T-cell (primary cell): ENCODE measurements at regions not wholly inside any gene's neighbourhood (a gene's known extent, or its start where the extent isn't known, plus 50 kb on each side); places are given as distances from the start of the nearest gene placed in this dataset.

Experiments used
- ATAC-seq, 4 experiments: fragments of 200-7000 bp in 3 of 4; fragments of 150-1000 bp in 1 of 4; cut with Tn5 transposase; replicated peaks in 1 of 4; 1 replicate in 3 of 4; 2 replicates in 1 of 4; pipeline ENCODE4 v1.10.0; 2021; ENCODE audit warnings: moderate library complexity in 3 of 4, mild to moderate bottlenecking in 2 of 4, moderate number of reproducible peaks in 1 of 4
- CTCF ChIA-PET, 2 donors: fragments of 300-600 bp; sonication (Branson Sonifier 250); formaldehyde crosslinking; loops; one replicate each; lab custom pipeline; 2022; ENCODE audit warnings: antibody characterized with exemption in 2 of 2; lab: Charles Lee
- POLR2A ChIA-PET, 2 donors: fragments of 300-600 bp; sonication (Branson Sonifier 250); formaldehyde crosslinking; loops; one replicate each; lab custom pipeline; 2022; ENCODE audit warnings: antibody characterized with exemption in 2 of 2; lab: Charles Lee
- DNase-seq, 35 experiments: peaks; one replicate each; pipeline versions ENCODE4 v3.0.0 to v3.0.0-alpha.2; 2013 to 2023
- H3K27ac ChIP-seq: one replicate; pipeline ENCODE4 v1.5.1; 2013; ENCODE audit warnings: low read length
- H3K27me3 ChIP-seq, 2 experiments: replicated peaks in 1 of 2; 1 replicate in 1 of 2; 2 replicates in 1 of 2; pipeline versions ENCODE4 v1.6.1 to v1.7.0; 2013; ENCODE audit warnings: low read length in 1 of 2, mixed read lengths in 1 of 2; ENCODE audit not compliant: control insufficient read depth in 2 of 2, insufficient read depth in 2 of 2; ENCODE audit errors: extremely low read depth in 1 of 2
- H3K36me3 ChIP-seq, 2 donors: 1 replicate in 1 of 2; 2 replicates in 1 of 2; pipeline versions ENCODE4 v1.6.1 to v1.7.0; 2013; ENCODE audit warnings: low read length in 1 of 2; ENCODE audit not compliant: control insufficient read depth in 2 of 2, insufficient read depth in 1 of 2; ENCODE audit errors: extremely low read depth in 1 of 2
- H3K4me1 ChIP-seq, 2 experiments: 1 replicate in 1 of 2; 2 replicates in 1 of 2; pipeline versions ENCODE4 v1.6.1 to v1.7.0; 2013; ENCODE audit warnings: low read length in 2 of 2, mixed read lengths in 1 of 2; ENCODE audit not compliant: insufficient read depth in 2 of 2, control insufficient read depth in 1 of 2; ENCODE audit errors: extremely low read depth in 1 of 2
- H3K4me3 ChIP-seq, 2 donors: 1 replicate in 1 of 2; 2 replicates in 1 of 2; pipeline versions ENCODE4 v1.5.1 to v1.7.0; 2013; ENCODE audit warnings: mild to moderate bottlenecking in 2 of 2, low read length in 1 of 2, moderate library complexity in 1 of 2; ENCODE audit not compliant: control insufficient read depth in 1 of 2; ENCODE audit errors: extremely low read depth in 1 of 2
- H3K9me3 ChIP-seq: 2 replicates; pipeline ENCODE4 v1.7.0; 2013
- H3K27ac Mint-ChIP-seq, 2 donors: one replicate each; pipeline ENCODE4 v1.8.0; 2020 to 2021; ENCODE audit warnings: mild to moderate bottlenecking in 2 of 2, mixed read lengths in 2 of 2
- H3K27me3 Mint-ChIP-seq, 2 donors: one replicate each; pipeline ENCODE4 v1.8.0; 2021 to 2022; ENCODE audit warnings: mixed read lengths in 2 of 2
- H3K36me3 Mint-ChIP-seq: one replicate; pipeline ENCODE4 v1.8.0; 2021; ENCODE audit warnings: mixed read lengths
- H3K4me1 Mint-ChIP-seq, 3 donors: one replicate each; pipeline ENCODE4 v1.8.0; 2020 to 2022; ENCODE audit warnings: mixed read lengths in 3 of 3, mild to moderate bottlenecking in 1 of 3
- H3K4me3 Mint-ChIP-seq, 3 donors: one replicate each; pipeline ENCODE4 v1.8.0; 2020 to 2022; ENCODE audit warnings: mild to moderate bottlenecking in 3 of 3, mixed read lengths in 3 of 3, moderate library complexity in 3 of 3
- H3K9me3 Mint-ChIP-seq, 3 donors: one replicate each; pipeline ENCODE4 v1.8.0; 2020 to 2022; ENCODE audit warnings: mixed read lengths in 3 of 3
- WGBS: methylation state at CpG from one replicate; pipeline ENCODE4 v1.1.5; 2013; ENCODE audit warnings: missing lambda C conversion rate; ENCODE audit not compliant: insufficient coverage; 5-methylcytosine and 5-hydroxymethylcytosine counted together

DNA sequence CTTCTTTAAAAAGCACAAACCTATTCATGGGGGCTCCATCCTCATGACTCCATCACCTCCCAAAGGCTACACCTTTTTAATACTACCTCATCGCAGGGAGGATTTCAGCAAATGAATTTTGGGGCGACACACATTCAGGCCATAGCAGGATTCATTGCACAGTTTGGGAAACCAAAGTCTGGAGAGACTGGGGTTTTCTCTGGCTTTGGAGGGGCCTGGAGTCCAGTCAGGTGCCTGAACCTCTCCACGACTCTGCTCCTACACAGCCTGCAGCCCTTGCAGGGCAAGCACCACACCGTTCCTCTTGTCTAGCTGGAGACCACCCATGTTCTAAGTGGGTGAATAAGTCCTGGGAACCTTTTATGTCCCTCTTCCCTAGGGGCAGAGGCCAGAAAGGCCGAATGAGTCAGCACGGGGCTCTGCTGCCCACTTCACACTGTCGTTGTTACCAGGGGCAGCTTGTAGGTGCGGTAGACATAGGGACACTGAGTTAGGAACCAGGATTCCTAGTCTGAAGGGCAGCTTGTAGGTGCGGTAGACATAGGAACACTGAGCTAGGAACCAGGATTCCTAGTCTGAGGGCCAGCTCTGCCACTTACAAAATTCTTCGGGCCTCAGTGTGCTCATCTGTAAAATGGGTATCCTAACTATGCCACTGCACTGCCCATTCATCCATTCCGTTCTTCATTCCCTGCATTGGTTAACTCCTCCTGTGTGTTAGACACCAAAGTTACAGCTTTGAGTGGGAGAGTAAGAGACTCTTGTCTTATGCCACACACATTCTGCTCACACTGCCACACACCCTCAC, 251.7 kb upstream of the B3GAT1 start:
- no peaks in the 10 kb centered on the region for H3K36me3 Mint-ChIP-seq
- no peak overlapping the region for H3K27ac Mint-ChIP-seq
- Histone ChIP-seq H3K27ac (no peak overlapping the region), H3K36me3 (no peaks in the 10 kb centered on the region), H3K27me3 (peaks cover 0 to 24% of the 10 kb centered on the region in 2 experiments), H3K4me3 (no peak overlapping the region), H3K9me3 (no peaks in the 10 kb centered on the region), H3K4me1 (no peaks in the 10 kb centered on the region)
- peaks cover 16 to 17% of the 10 kb centered on the region in 2 donors for H3K27me3 Mint-ChIP-seq
- peaks cover 0 to 9% (median 0%) of the 10 kb centered on the region in 3 donors for H3K9me3 Mint-ChIP-seq
- no peak overlapping the region for H3K4me3 Mint-ChIP-seq
- no peak for DNase-seq
- CTCF ChIA-PET, result no interaction called here
- no peak for ATAC-seq
- WGBS, result 94% methylated on average over 7 of the region's 11 CpGs
- H3K4me1 Mint-ChIP-seq, result no peaks in the 10 kb centered on the region
- POLR2A ChIA-PET, result no interaction called here

DNA sequence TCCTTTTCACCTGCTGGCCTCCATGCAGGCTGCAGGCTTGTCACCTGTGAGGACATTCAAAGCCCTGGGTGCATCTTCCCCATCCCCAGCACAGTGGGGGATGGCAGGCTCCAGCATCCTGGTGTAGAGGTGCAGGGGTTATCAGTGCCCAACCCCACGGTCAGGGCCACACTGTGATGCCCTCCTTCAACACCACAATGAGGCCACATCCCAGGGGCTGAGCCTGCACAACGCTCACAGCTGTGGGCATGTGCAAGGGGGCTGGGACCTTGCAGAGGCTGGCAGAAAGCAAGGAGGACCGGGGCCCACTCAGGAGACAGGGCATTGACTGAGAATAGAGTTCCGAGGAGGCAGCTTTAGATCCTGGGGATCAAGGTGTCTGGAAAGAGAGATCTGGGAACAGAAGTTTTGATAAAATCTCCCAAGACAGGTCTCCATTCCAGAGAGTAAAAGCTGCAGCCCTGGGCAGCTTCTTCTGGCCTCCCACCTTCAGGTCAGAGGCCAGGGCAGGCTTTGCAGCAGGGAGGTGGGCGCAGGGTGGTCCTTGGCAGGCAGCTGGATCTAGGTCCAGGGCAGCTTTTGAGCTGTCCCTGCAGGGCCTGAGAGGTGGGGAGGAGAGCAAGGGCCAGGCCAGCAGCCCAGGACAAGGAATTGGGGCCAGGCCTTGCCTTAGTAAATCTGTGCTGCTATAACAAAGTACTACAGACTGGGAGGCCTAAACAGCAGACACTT, 250.8 kb upstream of the B3GAT1 start:
- peaks cover 12 to 13% of the 10 kb centered on the region in 2 donors for H3K27me3 Mint-ChIP-seq
- H3K4me1 ChIP-seq, result peaks cover 0 to under 1% of the 10 kb centered on the region in 2 experiments
- no peak overlapping the region for H3K27ac ChIP-seq
- ATAC-seq (no peak), DNase-seq (no peak)
- no peak overlapping the region for H3K4me3 ChIP-seq
- WGBS, result 64% methylated on average over 3 of the region's 5 CpGs
- no peaks in the 10 kb centered on the region for H3K9me3 ChIP-seq
- H3K36me3 Mint-ChIP-seq, result no peaks in the 10 kb centered on the region
- ChIA-PET CTCF (no interaction called here), POLR2A (no interaction called here)
- H3K27ac Mint-ChIP-seq, result no peak overlapping the region
- peaks cover 0 to 9% (median 0%) of the 10 kb centered on the region in 3 donors for H3K9me3 Mint-ChIP-seq
- no peak overlapping the region for H3K4me3 Mint-ChIP-seq
- H3K4me1 Mint-ChIP-seq, result no peaks in the 10 kb centered on the region
- H3K27me3 ChIP-seq, result peaks cover 0 to 20% of the 10 kb centered on the region in 2 experiments
- H3K36me3 ChIP-seq, result no peaks in the 10 kb centered on the region

DNA sequence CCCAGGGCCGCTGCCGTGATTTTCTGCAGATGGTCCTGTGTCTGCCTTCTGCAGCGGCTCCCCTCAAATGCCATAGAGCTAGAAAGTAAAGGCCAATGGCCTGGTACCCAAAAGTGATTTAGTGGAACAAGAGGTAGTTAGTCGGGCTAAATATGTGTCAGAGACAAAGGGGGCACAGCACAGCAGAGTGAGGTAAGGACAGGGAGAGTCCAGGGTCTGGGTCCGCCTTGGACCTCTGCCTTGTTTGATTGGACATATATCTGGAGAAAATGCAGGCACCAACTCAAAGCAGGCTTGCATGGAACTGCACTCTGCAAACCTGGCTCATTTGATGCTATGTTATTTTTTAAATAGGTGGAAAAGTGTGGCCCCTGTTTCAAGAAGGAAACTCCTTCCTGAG, 249.6 kb upstream of the B3GAT1 start:
- DNase-seq, result peak in 1 of 35 experiments; percentile 3
- H3K4me3 Mint-ChIP-seq, result no peak overlapping the region
- peaks cover 0 to 9% (median 0%) of the 10 kb centered on the region in 3 donors for H3K9me3 Mint-ChIP-seq
- Histone ChIP-seq H3K4me3 (no peak overlapping the region), H3K4me1 (peaks cover 0 to 12% of the 10 kb centered on the region in 2 experiments), H3K36me3 (no peaks in the 10 kb centered on the region), H3K27ac (no peak overlapping the region), H3K9me3 (no peaks in the 10 kb centered on the region), H3K27me3 (peaks cover 0 to 15% of the 10 kb centered on the region in 2 experiments)
- no peaks in the 10 kb centered on the region for H3K36me3 Mint-ChIP-seq
- H3K4me1 Mint-ChIP-seq, result peaks cover 0 to 4% (median 3%) of the 10 kb centered on the region in 3 donors
- H3K27me3 Mint-ChIP-seq, result peaks cover 8 to 9% of the 10 kb centered on the region in 2 donors
- ChIA-PET CTCF (no interaction called here), POLR2A (no interaction called here)
- 84% methylated on average over 4 of the region's 5 CpGs for WGBS
- H3K27ac Mint-ChIP-seq, result no peak overlapping the region
- ATAC-seq, result no peak

DNA sequence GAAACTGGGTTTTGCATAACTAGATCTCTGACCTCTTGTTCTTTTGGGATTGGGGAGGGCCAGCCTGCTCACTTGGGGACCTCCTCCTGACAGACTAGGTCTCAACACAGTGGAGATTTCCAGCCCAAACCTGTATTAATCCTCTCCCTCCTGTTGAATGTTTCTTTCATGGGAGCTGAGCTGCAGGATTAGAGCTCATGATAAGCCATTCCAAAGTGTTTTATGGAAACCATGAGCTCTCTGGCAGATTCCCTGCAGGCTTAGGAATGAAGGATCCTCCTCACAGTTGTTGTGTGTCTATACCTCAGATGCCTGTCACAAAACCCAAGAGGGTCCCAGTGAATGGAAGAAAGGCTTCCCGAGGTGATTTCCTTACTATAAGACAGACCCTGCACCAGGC, 248.4 kb upstream of the B3GAT1 start:
- H3K27ac Mint-ChIP-seq, result no peak overlapping the region
- peaks cover 5 to 8% of the 10 kb centered on the region in 2 donors for H3K27me3 Mint-ChIP-seq
- H3K9me3 Mint-ChIP-seq, result peaks cover 0 to 9% (median 0%) of the 10 kb centered on the region in 3 donors
- peaks cover 3% of the 10 kb centered on the region for H3K36me3 Mint-ChIP-seq
- H3K27me3 ChIP-seq, result peaks cover 0 to 20% of the 10 kb centered on the region in 2 experiments
- DNase-seq (no peak), ATAC-seq (no peak)
- ChIA-PET CTCF (no interaction called here), POLR2A (interaction anchor here in 1 of 2 donors (0.8 kb wide), 1 partner anchor 1538 kb away, joined by 3 read pairs; no protein-coding TSS in a partner anchor)
- no CpG with 5 or more reads among the region's 1 CpG for WGBS
- peaks cover 7 to 10% (median 8%) of the 10 kb centered on the region in 3 donors for H3K4me1 Mint-ChIP-seq
- H3K36me3 ChIP-seq, result no peaks in the 10 kb centered on the region
- no peak overlapping the region for H3K4me3 ChIP-seq
- no peaks in the 10 kb centered on the region for H3K9me3 ChIP-seq
- H3K27ac ChIP-seq, result no peak overlapping the region
- no peak overlapping the region for H3K4me3 Mint-ChIP-seq
- peaks cover 0 to 17% of the 10 kb centered on the region in 2 experiments for H3K4me1 ChIP-seq

DNA sequence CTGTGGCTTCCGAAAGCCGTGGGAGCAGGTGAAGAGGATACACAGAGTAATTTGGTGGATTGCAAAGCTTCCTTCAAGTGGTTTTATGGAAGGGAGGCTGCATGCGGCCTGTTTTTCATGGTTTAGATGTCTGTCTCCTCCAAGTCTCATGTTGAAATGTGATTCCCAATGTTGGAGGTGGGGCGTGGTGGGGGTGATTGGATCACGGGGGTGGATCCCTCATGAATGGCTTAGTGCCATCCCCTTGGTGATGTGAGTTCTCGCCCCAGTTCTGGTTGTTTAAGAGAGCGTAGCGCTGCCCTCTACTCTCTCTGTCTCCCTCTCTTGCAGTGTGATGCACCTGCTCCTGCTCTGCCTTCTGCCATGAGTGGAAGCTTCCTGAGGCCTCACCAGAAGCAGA, 247.8 kb upstream of the B3GAT1 start:
- 90% methylated on average over 5 of the region's 8 CpGs for WGBS
- Mint-ChIP-seq H3K36me3 (peaks cover 3% of the 10 kb centered on the region), H3K27ac (no peak overlapping the region), H3K4me3 (no peak overlapping the region), H3K4me1 (peaks cover 8 to 14% (median 13%) of the 10 kb centered on the region in 3 donors), H3K27me3 (peaks cover 8 to 9% of the 10 kb centered on the region in 2 donors), H3K9me3 (peaks cover 0 to 9% (median 0%) of the 10 kb centered on the region in 3 donors)
- Histone ChIP-seq H3K27me3 (peaks cover 0 to 25% of the 10 kb centered on the region in 2 experiments), H3K27ac (no peak overlapping the region), H3K4me3 (no peak overlapping the region), H3K36me3 (no peaks in the 10 kb centered on the region), H3K4me1 (peaks cover 0 to 21% of the 10 kb centered on the region in 2 experiments), H3K9me3 (no peaks in the 10 kb centered on the region)
- CTCF ChIA-PET, result no interaction called here
- POLR2A ChIA-PET, result no interaction called here
- DNase-seq (peak in 1 of 35 experiments; percentile 3), ATAC-seq (no peak)

DNA sequence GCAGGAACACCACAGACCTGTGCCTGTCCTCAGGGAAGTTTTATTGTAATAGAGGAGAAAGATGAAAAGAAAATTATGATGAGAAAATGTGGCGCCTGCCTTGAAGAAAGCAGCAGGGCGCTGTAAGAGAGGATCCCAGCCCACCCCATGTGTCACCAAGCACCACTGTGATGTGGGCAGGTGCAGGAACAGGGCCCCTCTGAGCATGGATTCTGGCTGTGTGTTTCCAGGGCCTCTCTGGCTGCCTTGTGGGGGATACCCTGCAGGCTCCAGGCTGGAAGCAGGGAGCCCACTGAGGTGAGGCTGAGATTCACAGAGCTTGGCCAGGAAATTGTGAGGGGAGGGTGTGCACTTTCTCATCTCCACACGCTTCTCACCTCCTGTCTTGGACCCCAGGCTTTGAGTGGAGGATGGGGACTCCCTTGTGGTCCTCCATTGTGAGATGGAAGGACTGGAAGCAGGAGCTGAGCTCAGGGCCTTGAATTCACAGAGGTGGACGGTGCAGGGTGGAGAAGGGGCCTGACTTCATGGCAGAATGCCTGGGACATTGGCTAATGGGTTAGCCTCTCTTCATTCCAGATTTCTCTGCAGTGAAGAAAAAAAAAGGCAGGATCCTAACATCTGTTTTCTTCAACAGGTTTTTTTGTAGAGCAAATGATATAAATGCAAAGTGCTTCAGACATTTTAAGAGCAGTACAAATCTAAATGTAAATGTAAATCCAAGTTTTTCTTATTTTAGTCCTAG, 246.6 kb upstream of the B3GAT1 start:
- 60% methylated on average over 1 of the region's 4 CpGs for WGBS

More for the DNA sequence above, 246.6 kb upstream of the B3GAT1 start:
- no peaks in the 10 kb centered on the region for H3K9me3 ChIP-seq
- Mint-ChIP-seq H3K27me3 (peaks cover 15 to 17% of the 10 kb centered on the region in 2 donors), H3K4me1 (peaks cover 13 to 23% (median 22%) of the 10 kb centered on the region in 3 donors), H3K36me3 (peaks cover 3% of the 10 kb centered on the region), H3K27ac (no peak overlapping the region), H3K4me3 (no peak overlapping the region), H3K9me3 (peaks cover 0 to 9% (median 0%) of the 10 kb centered on the region in 3 donors)
- DNase-seq (peak in 1 of 35 experiments; percentile 7), ATAC-seq (no peak)
- CTCF ChIA-PET, result no interaction called here
- POLR2A ChIA-PET, result no interaction called here
- H3K4me3 ChIP-seq, result no peak overlapping the region
- H3K27me3 ChIP-seq, result peaks cover 0 to 25% of the 10 kb centered on the region in 2 experiments
- H3K4me1 ChIP-seq, result peaks cover 0 to 21% of the 10 kb centered on the region in 2 experiments
- no peak overlapping the region for H3K27ac ChIP-seq
- no peaks in the 10 kb centered on the region for H3K36me3 ChIP-seq
